Spleen (tissue), 11 donors: ENCODE measurements at regions not wholly inside any gene's neighbourhood (a gene's known extent, or its start where the extent isn't known, plus 50 kb on each side); places are given as distances from the start of the nearest gene placed in this dataset.
"Not testable (repeated sequence)": the region's sequence is repeated elsewhere in the genome, so short reads cannot be mapped to it uniquely, and the experiment has no call there.

Experiments
- DNase-seq: peaks from one replicate; pipeline ENCODE4 v3.0.0-alpha.2; 2020
- H3K27ac ChIP-seq, 8 donors: fragments of 200-600 bp; sonication (generic) in 7 of 8; 1 replicate in 4 of 8; 2 replicates in 4 of 8; pipeline versions ENCODE4 v1.5.0 to v1.8.0; 2016 to 2021; ENCODE audit warnings: inconsistent platforms in 4 of 8, mild to moderate bottlenecking in 4 of 8, moderate library complexity in 1 of 8
- H3K27me3 ChIP-seq, 7 donors: fragments of 200-600 bp; sonication (generic) in 6 of 7; replicated peaks in 1 of 7; 1 replicate in 4 of 7; 2 replicates in 3 of 7; pipeline versions ENCODE4 v1.5.0 to v1.8.0; 2016 to 2021; ENCODE audit warnings: inconsistent platforms in 3 of 7, mild to moderate bottlenecking in 1 of 7
- H3K36me3 ChIP-seq, 6 donors: fragments of 200-600 bp; sonication (generic) in 5 of 6; 1 replicate in 4 of 6; 2 replicates in 2 of 6; pipeline versions ENCODE4 v1.5.0 to v1.8.0; 2016 to 2021; ENCODE audit warnings: inconsistent platforms in 2 of 6
- H3K4me1 ChIP-seq, 6 donors: fragments of 200-600 bp; sonication (generic) in 5 of 6; 1 replicate in 3 of 6; 2 replicates in 3 of 6; pipeline versions ENCODE4 v1.5.0 to v1.8.0; 2016 to 2021; ENCODE audit warnings: inconsistent platforms in 3 of 6
- H3K4me3 ChIP-seq, 8 donors: fragments of 200-600 bp; sonication (generic) in 7 of 8; 1 replicate in 4 of 8; 2 replicates in 4 of 8; pipeline versions ENCODE4 v1.5.0 to v1.8.0; 2016 to 2021; ENCODE audit warnings: inconsistent platforms in 4 of 8, mild to moderate bottlenecking in 4 of 8, moderate library complexity in 2 of 8
- H3K9me3 ChIP-seq, 8 donors: fragments of 200-600 bp; sonication (generic) in 7 of 8; 1 replicate in 4 of 8; 2 replicates in 4 of 8; pipeline versions ENCODE4 v1.5.0 to v1.8.0; 2016 to 2021; ENCODE audit warnings: inconsistent platforms in 4 of 8
- CTCF ChIP-seq, 11 experiments: fragments of 200-600 bp in 7 of 11; fragments of 450-650 bp in 4 of 11; sonication (generic) in 4 of 11; IDR thresholded peaks in 8 of 11; conservative IDR thresholded peaks in 3 of 11; 1 replicate in 7 of 11; 2 replicates in 4 of 11; pipeline versions ENCODE4 v1.4.0 to v1.8.0; 2016 to 2021; ENCODE audit warnings: antibody characterized with exemption in 11 of 11, inconsistent platforms in 4 of 11, mild to moderate bottlenecking in 1 of 11
- POLR2A ChIP-seq, 3 donors: fragments of 450-650 bp; IDR thresholded peaks; one replicate each; pipeline ENCODE4 v1.5.1; 2017; ENCODE audit warnings: antibody characterized with exemption in 3 of 3, mild to moderate bottlenecking in 1 of 3
- POLR2AphosphoS5 ChIP-seq, 3 donors: sonication (generic); formaldehyde crosslinking; IDR thresholded peaks; one replicate each; pipeline ENCODE4 v1.5.1; 2017; ENCODE audit warnings: antibody characterized with exemption in 3 of 3
- WGBS, 5 donors: extraction: QIAGEN DNeasy Blood & Tissue Kit in 3 of 5; methylation state at CpG; one replicate each; pipeline versions ENCODE4 v1.1.5 to v1.1.7; 2013 to 2018; 5-methylcytosine and 5-hydroxymethylcytosine counted together
- intact Hi-C: fragments of 100-400 bp; cut with DNase I; formaldehyde crosslinking; loops from one replicate; pipeline ENCODE4 v1.15.0; 2023; ENCODE audit warnings: low total_unique reads
- donor health status: healthy with polysubstance abuse.
- donor health status: DM: no; HTN: no; CAD: no; lungs with moderate emphysema.
- donor health status: DM: no; HTN: no; CAD: no.
- donor health status: Bipolar disorder and iron deficiency.
- donor health status: healthy.
- donor health status: DM: no; HTN: no; CAD: no.
- donor health status: DM: yes; HTN: yes; CAD: no.

GRCh38 chr6:135623979-135624378 is 126.4 kb upstream of the AHI1 start:
- Histone ChIP-seq H3K27ac (no peak overlapping the region), H3K4me1 (no peaks in the 10 kb centered on the region), H3K27me3 (no peaks in the 10 kb centered on the region), H3K4me3 (no peak overlapping the region), H3K9me3 (peaks cover 0 to 5% (median 0%) of the 10 kb centered on the region in 8 donors), H3K36me3 (no peaks in the 10 kb centered on the region)
- TF ChIP-seq POLR2AphosphoS5 (IDR thresholded peaks at IDR 0.05), result no peak
- DNase-seq, result no peak
- WGBS, 5 donors, result 80 to 92% (median 85%) methylated on average over 1 of the region's 1 CpG
- intact Hi-C loops, result no loop called here

- TF ChIP-seq POLR2AphosphoS5 (IDR thresholded peaks at IDR 0.05), result no peak
- TF ChIP-seq CTCF (IDR thresholded peaks at IDR 0.05 in 8 of 11, conservative IDR thresholded peaks at IDR 0.05 in 3 of 11), result no peak
- no peak for TF ChIP-seq POLR2A (IDR thresholded peaks at IDR 0.05)
- no peak overlapping the region for H3K27ac ChIP-seq
- no peaks in the 10 kb centered on the region for H3K27me3 ChIP-seq
- DNase-seq, result no peak
- H3K4me3 ChIP-seq, result no peak overlapping the region
- no peaks in the 10 kb centered on the region for H3K36me3 ChIP-seq
- intact Hi-C loops, result no loop called here
- no peaks in the 10 kb centered on the region for H3K4me1 ChIP-seq
- H3K9me3 ChIP-seq, result peaks cover 0 to 5% (median 0%) of the 10 kb centered on the region in 8 donors
- WGBS, 5 donors, result 36 to 47% (median 45%) methylated on average over 9 of the region's 9 CpGs
Observed at GRCh38 chr6:135624402-135625295, 127.1 kb upstream of the AHI1 start.

- H3K4me1 ChIP-seq, DNase-seq, H3K36me3 ChIP-seq, H3K9me3 ChIP-seq, intact Hi-C loops, H3K27me3 ChIP-seq, H3K4me3 ChIP-seq, H3K27ac ChIP-seq: not testable (repeated sequence)
- WGBS, 5 donors, result 79 to 92% (median 89%) methylated on average over 7 of the region's 7 CpGs
Observed at GRCh38 chr6:135626001-135626400, 128.5 kb upstream of the AHI1 start.

GRCh38 chr6:135627092-135627715 is 129.7 kb upstream of the AHI1 start:
- H3K27me3 ChIP-seq, result no peaks in the 10 kb centered on the region
- intact Hi-C loops, result no loop called here
- DNase-seq, result no peak
- no peak overlapping the region for H3K4me3 ChIP-seq
- H3K36me3 ChIP-seq, result no peaks in the 10 kb centered on the region
- H3K27ac ChIP-seq, result no peak overlapping the region
- H3K4me1 ChIP-seq, result no peaks in the 10 kb centered on the region
- TF ChIP-seq POLR2A (IDR thresholded peaks at IDR 0.05) (no peak), CTCF (IDR thresholded peaks at IDR 0.05 in 8 of 11, conservative IDR thresholded peaks at IDR 0.05 in 3 of 11) (no peak)
- H3K9me3 ChIP-seq, result peaks cover 0 to 5% (median 0%) of the 10 kb centered on the region in 8 donors

GRCh38 chr6:135630789-135631376 is 133.3 kb upstream of the AHI1 start:
- H3K36me3 ChIP-seq, result no peaks in the 10 kb centered on the region
- H3K4me3 ChIP-seq, result no peak overlapping the region
- no peak for DNase-seq
- WGBS, 5 donors, result 61 to 76% (median 64%) methylated on average over 6 of the region's 6 CpGs
- no peaks in the 10 kb centered on the region for H3K4me1 ChIP-seq
- intact Hi-C loops, result no loop called here
- no peaks in the 10 kb centered on the region for H3K27me3 ChIP-seq
- peak overlapping the region in 4 of 8 donors; percentile 11 to 67 (median 34) for H3K27ac ChIP-seq
- no peak for TF ChIP-seq CTCF (IDR thresholded peaks at IDR 0.05 in 8 of 11, conservative IDR thresholded peaks at IDR 0.05 in 3 of 11)
- peak in 1 of 3 donors; percentile 69 for TF ChIP-seq POLR2AphosphoS5 (IDR thresholded peaks at IDR 0.05)
- no peak for TF ChIP-seq POLR2A (IDR thresholded peaks at IDR 0.05)
- peaks cover 0 to 4% (median 0%) of the 10 kb centered on the region in 8 donors for H3K9me3 ChIP-seq
